Left ventricle myocardium inferior (tissue), 1 donor: ENCODE measurements at regions not wholly inside any gene's neighbourhood (a gene's known extent, or its start where the extent isn't known, plus 50 kb on each side); places are given as distances from the start of the nearest gene placed in this dataset.

ENCODE experiments used
- DNase-seq: peaks from one replicate; pipeline ENCODE4 v3.0.0-alpha.2; 2020
- H3K27ac ChIP-seq: fragments of 200-600 bp; replicated peaks from 2 replicates; pipeline ENCODE4 v1.8.0; 2021
- H3K27me3 ChIP-seq: fragments of 200-600 bp; 2 replicates; pipeline ENCODE4 v1.8.0; 2021; ENCODE audit warnings: low read depth
- H3K36me3 ChIP-seq: fragments of 200-600 bp; 2 replicates; pipeline ENCODE4 v1.8.0; 2021
- H3K4me1 ChIP-seq: fragments of 200-600 bp; 2 replicates; pipeline ENCODE4 v1.8.0; 2021
- H3K4me3 ChIP-seq: fragments of 200-600 bp; 2 replicates; pipeline ENCODE4 v1.8.0; 2021; ENCODE audit warnings: mild to moderate bottlenecking, moderate library complexity
- H3K9me3 ChIP-seq: fragments of 200-600 bp; replicated peaks from 2 replicates; pipeline ENCODE4 v1.8.0; 2021
- CTCF ChIP-seq: fragments of 200-600 bp; IDR thresholded peaks from 2 replicates; pipeline ENCODE4 v1.8.0; 2021; ENCODE audit warnings: antibody characterized with exemption, mild to moderate bottlenecking, borderline replicate concordance
- intact Hi-C: fragments of 100-400 bp; cut with micrococcal nuclease; formaldehyde crosslinking; loops from one replicate; pipeline ENCODE4 v1.11.0; 2022
- donor health status: DM: no; HTN: yes; CAD: no; lungs with severe emphysema.

DNA sequence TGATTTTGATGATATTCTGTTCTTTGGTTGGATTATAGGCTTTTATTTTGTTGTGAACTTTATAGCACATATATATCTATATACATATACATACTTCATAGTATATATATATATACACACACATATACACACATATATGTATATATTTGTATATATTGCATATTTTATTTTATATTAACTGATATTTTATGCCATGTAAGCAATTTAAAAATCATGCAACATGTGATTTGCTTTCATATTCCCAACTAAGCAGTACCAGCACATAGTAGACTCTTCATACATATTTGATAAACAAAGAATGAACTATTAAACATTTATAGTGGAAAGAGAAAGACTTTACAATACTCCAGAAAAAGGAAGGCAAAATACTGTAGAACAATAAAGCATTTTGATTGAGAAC is 679.2 kb downstream of the TENT5A start:
- Histone ChIP-seq H3K4me3 (no peak overlapping the region), H3K27me3 (no peaks in the 10 kb centered on the region), H3K4me1 (no peaks in the 10 kb centered on the region), H3K36me3 (no peaks in the 10 kb centered on the region), H3K27ac (no peak overlapping the region), H3K9me3 (no peaks in the 10 kb centered on the region)
- no peak for DNase-seq
- intact Hi-C loops = no loop called here
- no peak for TF ChIP-seq CTCF

GRCh38 chr6:81071121-81071520 is 681.4 kb downstream of the TENT5A start:
- no peak for TF ChIP-seq CTCF
- no peaks in the 10 kb centered on the region for H3K9me3 ChIP-seq
- no peak overlapping the region for H3K27ac ChIP-seq
- H3K27me3 ChIP-seq = no peaks in the 10 kb centered on the region
- H3K36me3 ChIP-seq = no peaks in the 10 kb centered on the region
- H3K4me1 ChIP-seq = no peaks in the 10 kb centered on the region
- intact Hi-C loops = no loop called here
- DNase-seq = no peak
- no peak overlapping the region for H3K4me3 ChIP-seq

DNA sequence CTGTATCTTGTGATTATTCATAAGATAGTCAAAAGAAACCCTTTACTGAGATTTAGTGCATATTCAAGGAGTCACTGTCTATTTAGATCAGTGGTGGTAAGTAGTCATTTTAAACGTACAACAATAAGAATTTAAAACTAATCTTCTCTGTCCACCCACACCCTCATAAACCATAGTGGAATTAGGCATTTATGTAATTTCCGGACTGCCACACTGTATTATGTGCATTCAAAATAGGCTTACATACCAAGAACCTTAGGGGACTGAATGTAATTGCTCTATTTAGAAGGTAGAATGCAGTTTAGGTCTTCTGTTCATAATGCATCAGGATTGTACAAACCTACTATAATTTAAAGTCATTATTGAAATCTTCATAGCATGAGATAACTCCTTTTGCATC is 685.4 kb downstream of the TENT5A start:
- Histone ChIP-seq H3K36me3 (no peaks in the 10 kb centered on the region), H3K27ac (no peak overlapping the region), H3K4me3 (no peak overlapping the region), H3K9me3 (no peaks in the 10 kb centered on the region), H3K27me3 (no peaks in the 10 kb centered on the region), H3K4me1 (no peaks in the 10 kb centered on the region)
- intact Hi-C loops = no loop called here
- no peak for TF ChIP-seq CTCF
- no peak for DNase-seq

GRCh38 chr6:81063891-81064290 is 688.6 kb downstream of the TENT5A start:
- H3K4me3 ChIP-seq = no peak overlapping the region
- no peaks in the 10 kb centered on the region for H3K9me3 ChIP-seq
- H3K4me1 ChIP-seq = no peaks in the 10 kb centered on the region
- no peak for TF ChIP-seq CTCF
- H3K36me3 ChIP-seq = no peaks in the 10 kb centered on the region
- H3K27ac ChIP-seq = no peak overlapping the region
- DNase-seq = no peak
- intact Hi-C loops = no loop called here
- H3K27me3 ChIP-seq = no peaks in the 10 kb centered on the region

DNA sequence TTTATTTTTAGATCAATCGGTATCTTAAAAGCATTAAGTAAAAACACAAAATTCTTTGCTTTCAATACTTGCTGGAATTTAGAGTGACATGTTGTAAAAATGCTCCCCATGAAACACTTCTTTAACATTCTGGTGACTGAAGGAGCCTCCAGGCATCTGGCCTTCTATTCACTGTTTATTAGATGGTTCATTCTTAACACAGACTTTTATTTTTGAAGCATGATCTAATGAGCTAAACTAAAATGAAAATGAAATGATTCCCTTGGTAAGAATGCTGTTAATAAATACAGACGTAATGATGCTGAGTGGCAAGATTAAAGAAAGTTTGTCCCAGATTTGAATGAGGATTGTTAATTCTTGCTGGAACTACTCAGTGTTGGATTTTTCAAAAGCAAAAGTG is 698.4 kb downstream of the TENT5A start:
- H3K4me1 ChIP-seq = no peaks in the 10 kb centered on the region
- no peak for TF ChIP-seq CTCF
- H3K27me3 ChIP-seq = no peaks in the 10 kb centered on the region
- no peak overlapping the region for H3K27ac ChIP-seq
- DNase-seq = no peak
- H3K36me3 ChIP-seq = no peaks in the 10 kb centered on the region
- intact Hi-C loops = no loop called here
- peak overlapping the region; percentile 7 for H3K4me3 ChIP-seq
- H3K9me3 ChIP-seq = no peaks in the 10 kb centered on the region

DNA sequence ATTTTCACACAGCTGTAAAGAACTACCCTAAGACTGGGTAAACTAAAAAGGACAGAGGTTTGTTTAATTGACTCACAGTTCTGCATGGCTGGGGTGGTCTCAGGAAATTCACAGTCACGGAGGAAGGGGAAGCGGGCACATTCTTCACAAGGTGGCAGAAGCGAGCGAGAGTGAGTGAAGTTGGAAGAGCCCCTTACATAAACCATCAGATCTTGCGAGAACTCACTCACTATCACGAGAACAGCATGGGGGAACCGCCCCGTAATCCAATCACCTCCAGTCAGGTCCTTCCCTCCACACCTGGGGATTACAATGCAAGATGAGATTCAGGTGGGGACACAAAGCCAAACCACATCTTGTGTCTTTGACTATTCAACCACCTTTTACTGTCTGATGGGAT is 700.5 kb downstream of the TENT5A start:
- Histone ChIP-seq H3K4me3 (no peak overlapping the region), H3K27me3 (no peaks in the 10 kb centered on the region), H3K36me3 (no peaks in the 10 kb centered on the region), H3K9me3 (no peaks in the 10 kb centered on the region), H3K27ac (no peak overlapping the region), H3K4me1 (no peaks in the 10 kb centered on the region)
- TF ChIP-seq CTCF = no peak
- DNase-seq = no peak
- intact Hi-C loops = no loop called here
